Astrocyte (in vitro differentiated cells and primary cell): ENCODE measurements at regions not wholly inside any gene's neighbourhood (a gene's known extent, or its start where the extent isn't known, plus 50 kb on each side); places are given as distances from the start of the nearest gene placed in this dataset.

Experiments
- DNase-seq: peaks from one replicate; pipeline ENCODE4 v3.0.0-alpha.2; 2010; ENCODE audit warnings: low read depth
- FAIRE-seq: peaks from 2 replicates; lab custom pipeline; 2011; peaks lifted over from hg19 to GRCh38; lab: Jason Lieb, UNC
- H2AFZ ChIP-seq: 2 replicates; pipeline ENCODE4 v1.6.0; 2012; ENCODE audit warnings: low read depth, low read length, inconsistent platforms
- H3K27ac ChIP-seq: 2 replicates; pipeline ENCODE4 v1.5.1; 2011; ENCODE audit warnings: low read depth, low read length, inconsistent platforms
- H3K27me3 ChIP-seq: 2 replicates; pipeline ENCODE4 v1.6.0; 2011; ENCODE audit warnings: low read length, inconsistent platforms; ENCODE audit not compliant: insufficient read depth
- H3K36me3 ChIP-seq: 2 replicates; pipeline ENCODE4 v1.5.1; 2011; ENCODE audit warnings: low read length, inconsistent platforms; ENCODE audit not compliant: insufficient read depth
- H3K4me1 ChIP-seq: 2 replicates; pipeline ENCODE4 v1.5.1; 2011; ENCODE audit warnings: low read length, inconsistent platforms; ENCODE audit not compliant: insufficient read depth
- H3K4me2 ChIP-seq: 2 replicates; pipeline ENCODE4 v1.6.0; 2012; ENCODE audit warnings: low read length, inconsistent platforms
- H3K4me3 ChIP-seq: 2 replicates; pipeline ENCODE4 v1.5.1; 2011; ENCODE audit warnings: low read depth, mild to moderate bottlenecking, low read length, inconsistent platforms; ENCODE audit not compliant: insufficient read depth
- H3K79me2 ChIP-seq: 2 replicates; pipeline ENCODE4 v1.6.0; 2012; ENCODE audit warnings: mild to moderate bottlenecking, low read length, inconsistent platforms; ENCODE audit not compliant: insufficient read depth
- H3K9ac ChIP-seq: 2 replicates; pipeline ENCODE4 v1.6.0; 2012; ENCODE audit warnings: mild to moderate bottlenecking, low read length, inconsistent platforms
- H3K9me3 ChIP-seq: 2 replicates; pipeline ENCODE4 v1.5.1; 2012; ENCODE audit warnings: low read depth, mild to moderate bottlenecking, low read length, inconsistent platforms; ENCODE audit not compliant: insufficient read depth
- H4K20me1 ChIP-seq: 2 replicates; pipeline ENCODE4 v1.6.0; 2012; ENCODE audit warnings: low read length, inconsistent platforms; ENCODE audit not compliant: insufficient read depth
- H3K27ac Mint-ChIP-seq: one replicate; pipeline ENCODE4 v1.8.0; 2021; ENCODE audit warnings: mild to moderate bottlenecking, mixed read lengths; ENCODE audit not compliant: unreplicated experiment
- H3K27me3 Mint-ChIP-seq: one replicate; pipeline ENCODE4 v1.8.0; 2021; ENCODE audit warnings: low read depth, mixed read lengths; ENCODE audit not compliant: unreplicated experiment
- H3K36me3 Mint-ChIP-seq: one replicate; pipeline ENCODE4 v1.8.0; 2021; ENCODE audit warnings: low read depth, mixed read lengths; ENCODE audit not compliant: unreplicated experiment
- H3K4me1 Mint-ChIP-seq: one replicate; pipeline ENCODE4 v1.8.0; 2021; ENCODE audit warnings: low read depth, mixed read lengths; ENCODE audit not compliant: unreplicated experiment
- H3K4me3 Mint-ChIP-seq: one replicate; pipeline ENCODE4 v1.8.0; 2021; ENCODE audit warnings: mild to moderate bottlenecking, moderate library complexity, mixed read lengths; ENCODE audit not compliant: unreplicated experiment
- H3K9me3 Mint-ChIP-seq: one replicate; pipeline ENCODE4 v1.8.0; 2021; ENCODE audit warnings: mild to moderate bottlenecking, mixed read lengths; ENCODE audit not compliant: unreplicated experiment
- CTCF ChIP-seq: IDR thresholded peaks from 2 replicates; pipeline ENCODE4 v1.5.1; 2011; ENCODE audit warnings: low read depth, mild to moderate bottlenecking, inconsistent platforms, low read length, moderate library complexity; ENCODE audit not compliant: insufficient read depth
- EZH2 ChIP-seq: IDR thresholded peaks from 2 replicates; pipeline ENCODE4 v1.6.1; 2012; ENCODE audit warnings: mild to moderate bottlenecking, low read length, inconsistent platforms; ENCODE audit not compliant: insufficient read depth

DNA sequence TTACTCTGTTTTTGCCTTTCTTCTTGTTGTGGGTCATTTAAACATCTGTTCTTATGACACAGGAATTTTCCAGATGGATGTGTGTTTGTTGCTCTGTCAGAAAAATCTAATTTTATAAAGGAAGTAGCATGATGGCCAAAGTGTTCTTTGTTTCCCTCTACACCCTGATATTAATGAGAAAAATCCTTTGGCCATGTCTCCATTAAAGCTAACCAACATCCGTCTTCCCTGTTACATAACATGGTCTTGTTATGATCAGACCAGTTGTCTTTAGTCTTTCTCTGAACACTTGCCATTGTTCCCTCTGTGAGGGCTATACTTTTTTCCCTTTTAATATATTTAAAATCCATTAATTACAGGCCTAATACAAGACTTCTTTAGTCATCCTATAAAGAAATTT lies 142.2 kb upstream of the SPRY2 start:
- Mint-ChIP-seq H3K4me3 (no peak overlapping the region), H3K27me3 (no peaks in the 10 kb centered on the region), H3K36me3 (no peaks in the 10 kb centered on the region), H3K27ac (no peak overlapping the region), H3K4me1 (no peaks in the 10 kb centered on the region), H3K9me3 (no peaks in the 10 kb centered on the region)
- Histone ChIP-seq H3K4me1 (no peaks in the 10 kb centered on the region), H3K4me3 (no peak overlapping the region), H3K9me3 (no peaks in the 10 kb centered on the region), H3K27me3 (no peaks in the 10 kb centered on the region), H3K79me2 (no peaks in the 10 kb centered on the region), H2AFZ (no peak overlapping the region), H3K4me2 (no peak overlapping the region), H3K36me3 (no peaks in the 10 kb centered on the region), H4K20me1 (no peaks in the 10 kb centered on the region), H3K9ac (no peak overlapping the region), H3K27ac (no peak overlapping the region)
- DNase-seq (no peak), FAIRE-seq (no peak)
- TF ChIP-seq CTCF: no peak
- TF ChIP-seq EZH2: no peak

- no peaks in the 10 kb centered on the region for H3K36me3 Mint-ChIP-seq
- no peak overlapping the region for H2AFZ ChIP-seq
- no peak overlapping the region for H3K4me3 Mint-ChIP-seq
- no peaks in the 10 kb centered on the region for H3K4me1 ChIP-seq
- no peak overlapping the region for H3K27ac ChIP-seq
- no peaks in the 10 kb centered on the region for H3K79me2 ChIP-seq
- TF ChIP-seq CTCF: no peak
- no peak for TF ChIP-seq EZH2
- no peak overlapping the region for H3K9ac ChIP-seq
- H3K9me3 Mint-ChIP-seq: no peaks in the 10 kb centered on the region
- no peaks in the 10 kb centered on the region for H3K27me3 ChIP-seq
- no peaks in the 10 kb centered on the region for H3K9me3 ChIP-seq
- no peak overlapping the region for H3K27ac Mint-ChIP-seq
- H3K4me1 Mint-ChIP-seq: no peaks in the 10 kb centered on the region
- no peak for FAIRE-seq
- no peak overlapping the region for H3K4me3 ChIP-seq
- H3K36me3 ChIP-seq: no peaks in the 10 kb centered on the region
- no peaks in the 10 kb centered on the region for H4K20me1 ChIP-seq
- no peaks in the 10 kb centered on the region for H3K27me3 Mint-ChIP-seq
- DNase-seq: no peak
- no peak overlapping the region for H3K4me2 ChIP-seq
These were observed 140.7 kb upstream of the SPRY2 start for GRCh38 chr13:80481588-80481987.

GRCh38 chr13:80477661-80478443 lies 136.9 kb upstream of the SPRY2 start:
- Histone ChIP-seq H3K9me3 (no peaks in the 10 kb centered on the region), H3K4me3 (no peak overlapping the region), H3K4me1 (no peaks in the 10 kb centered on the region), H4K20me1 (no peaks in the 10 kb centered on the region), H3K4me2 (no peak overlapping the region), H3K27me3 (no peaks in the 10 kb centered on the region), H3K27ac (no peak overlapping the region), H3K36me3 (no peaks in the 10 kb centered on the region), H3K79me2 (no peaks in the 10 kb centered on the region), H2AFZ (no peak overlapping the region), H3K9ac (no peak overlapping the region)
- Mint-ChIP-seq H3K4me1 (peaks cover 4% of the 10 kb centered on the region), H3K4me3 (no peak overlapping the region), H3K27me3 (no peaks in the 10 kb centered on the region), H3K9me3 (no peaks in the 10 kb centered on the region), H3K27ac (no peak overlapping the region), H3K36me3 (no peaks in the 10 kb centered on the region)
- FAIRE-seq: no peak
- no peak for DNase-seq
- TF ChIP-seq EZH2: no peak
